Calu3 (cell line): ENCODE measurements at regions not wholly inside any gene's neighbourhood (a gene's known extent, or its start where the extent isn't known, plus 50 kb on each side); places are given as distances from the start of the nearest gene placed in this dataset.
"Not testable (repeated sequence)": the region's sequence is repeated elsewhere in the genome, so short reads cannot be mapped to it uniquely, and the experiment has no call there.

Source experiments
- BruUV-seq: library from RNA; stranded (reverse); fragments of 400-500 nt; replicated peaks from 2 replicates; lab custom pipeline; 2021; lab: Mats Ljungman, UMichigan
- CTCF ChIA-PET: fragments of 300-600 bp; sonication (Branson Sonifier 250); formaldehyde crosslinking; loops from one replicate; lab custom pipeline; 2022; ENCODE audit warnings: antibody characterized with exemption; lab: Charles Lee
- DNase-seq: peaks from one replicate; pipeline ENCODE4 v3.0.0; 2022
- H3K27ac Mint-ChIP-seq: one replicate; pipeline ENCODE4 v1.8.0; 2022; ENCODE audit warnings: mixed read lengths; ENCODE audit not compliant: unreplicated experiment
- H3K27me3 Mint-ChIP-seq: one replicate; pipeline ENCODE4 v1.8.0; 2022; ENCODE audit warnings: mixed read lengths; ENCODE audit not compliant: unreplicated experiment
- H3K36me3 Mint-ChIP-seq: one replicate; pipeline ENCODE4 v1.8.0; 2022; ENCODE audit warnings: mild to moderate bottlenecking, moderate library complexity, mixed read lengths; ENCODE audit not compliant: insufficient read depth, unreplicated experiment
- H3K4me1 Mint-ChIP-seq: one replicate; pipeline ENCODE4 v1.8.0; 2022; ENCODE audit warnings: mild to moderate bottlenecking, low read depth, mixed read lengths; ENCODE audit not compliant: unreplicated experiment
- H3K4me3 Mint-ChIP-seq: one replicate; pipeline ENCODE4 v1.8.0; 2022; ENCODE audit warnings: mild to moderate bottlenecking, low read depth, moderate library complexity, mixed read lengths; ENCODE audit not compliant: unreplicated experiment
- H3K9me3 Mint-ChIP-seq: one replicate; pipeline ENCODE4 v1.8.0; 2022; ENCODE audit warnings: low read depth, mixed read lengths; ENCODE audit not compliant: unreplicated experiment
- intact Hi-C: fragments of 100-400 bp; cut with micrococcal nuclease; formaldehyde crosslinking; loops from one replicate; pipeline ENCODE4 v1.10.0; 2022; ENCODE audit not compliant: unreplicated experiment
- TF ChIP-seq, protein P1 (sequence below): fragments of 200-600 bp; IDR thresholded peaks from one replicate; pipeline ENCODE4 v1.8.0; 2022; ENCODE audit warnings: antibody characterized with exemption; ENCODE audit not compliant: unreplicated experiment

DNA sequence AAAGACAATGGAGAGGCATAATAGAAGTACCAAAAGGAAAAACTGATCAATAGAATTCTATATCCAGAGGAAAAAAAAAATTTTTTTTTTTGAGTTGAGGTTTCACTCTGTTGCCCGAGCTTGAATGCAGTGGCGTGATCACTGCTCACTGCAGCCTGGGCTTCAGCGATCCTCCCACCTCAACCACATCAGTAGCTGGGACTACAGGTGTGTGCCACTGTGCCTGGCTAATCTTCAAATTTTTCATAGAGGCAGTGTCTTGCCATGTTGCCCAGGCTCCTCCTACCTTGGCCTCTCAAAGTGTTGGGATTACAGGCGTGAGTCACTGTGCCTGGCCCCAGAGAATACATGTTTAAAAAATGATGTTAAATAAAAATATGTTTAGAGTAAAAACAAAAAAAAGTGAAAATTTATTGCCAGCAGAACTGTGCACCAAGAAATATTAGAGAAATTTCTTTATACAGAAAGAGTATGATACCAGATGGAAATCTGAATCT is 154.3 kb upstream of the ZBTB20 start:
- TF ChIP-seq, protein P1, sequence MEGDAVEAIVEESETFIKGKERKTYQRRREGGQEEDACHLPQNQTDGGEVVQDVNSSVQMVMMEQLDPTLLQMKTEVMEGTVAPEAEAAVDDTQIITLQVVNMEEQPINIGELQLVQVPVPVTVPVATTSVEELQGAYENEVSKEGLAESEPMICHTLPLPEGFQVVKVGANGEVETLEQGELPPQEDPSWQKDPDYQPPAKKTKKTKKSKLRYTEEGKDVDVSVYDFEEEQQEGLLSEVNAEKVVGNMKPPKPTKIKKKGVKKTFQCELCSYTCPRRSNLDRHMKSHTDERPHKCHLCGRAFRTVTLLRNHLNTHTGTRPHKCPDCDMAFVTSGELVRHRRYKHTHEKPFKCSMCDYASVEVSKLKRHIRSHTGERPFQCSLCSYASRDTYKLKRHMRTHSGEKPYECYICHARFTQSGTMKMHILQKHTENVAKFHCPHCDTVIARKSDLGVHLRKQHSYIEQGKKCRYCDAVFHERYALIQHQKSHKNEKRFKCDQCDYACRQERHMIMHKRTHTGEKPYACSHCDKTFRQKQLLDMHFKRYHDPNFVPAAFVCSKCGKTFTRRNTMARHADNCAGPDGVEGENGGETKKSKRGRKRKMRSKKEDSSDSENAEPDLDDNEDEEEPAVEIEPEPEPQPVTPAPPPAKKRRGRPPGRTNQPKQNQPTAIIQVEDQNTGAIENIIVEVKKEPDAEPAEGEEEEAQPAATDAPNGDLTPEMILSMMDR = no peak
- CTCF ChIA-PET = no interaction called here
- no TSS peak for BruUV-seq

GRCh38 chr3:115317953-115318352 is 170.9 kb upstream of the ZBTB20 start:
- H3K27ac Mint-ChIP-seq, H3K36me3 Mint-ChIP-seq, H3K4me1 Mint-ChIP-seq, H3K4me3 Mint-ChIP-seq, H3K9me3 Mint-ChIP-seq, DNase-seq, intact Hi-C loops, BruUV-seq, CTCF ChIA-PET: not testable (repeated sequence)
- H3K27me3 Mint-ChIP-seq = peaks cover 32% of the 10 kb centered on the region

More for the DNA sequence above, 154.3 kb upstream of the ZBTB20 start:
- Mint-ChIP-seq H3K27ac (no peak overlapping the region), H3K36me3 (no peaks in the 10 kb centered on the region), H3K27me3 (no peaks in the 10 kb centered on the region), H3K9me3 (no peaks in the 10 kb centered on the region), H3K4me3 (no peak overlapping the region), H3K4me1 (no peaks in the 10 kb centered on the region)
- no peak for DNase-seq
- intact Hi-C loops = loop anchor here (5.0 kb wide), 1 partner anchor 39 kb away; no protein-coding TSS in a partner anchor

DNA sequence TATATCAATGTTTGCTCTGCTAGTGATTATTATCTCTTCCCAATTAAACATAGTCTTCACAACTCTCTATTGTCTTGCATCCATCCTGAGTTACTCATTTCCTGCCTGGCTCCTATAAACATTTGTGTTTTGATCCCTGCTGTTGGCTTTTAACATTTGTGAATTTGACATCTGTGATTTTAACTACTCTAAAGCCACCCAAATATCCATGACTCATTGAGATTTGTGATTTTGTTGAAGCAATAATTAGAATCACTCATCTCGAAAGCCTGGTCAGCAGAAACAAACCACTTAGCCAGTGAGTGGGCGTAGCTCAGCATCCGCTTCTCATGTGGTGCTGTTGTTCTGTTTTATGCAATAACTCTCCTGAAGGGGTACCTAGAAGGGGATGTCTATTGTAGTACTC is 174.3 kb upstream of the ZBTB20 start:
- CTCF ChIA-PET = interaction anchor here (0.6 kb wide), 1 partner anchor 121 kb away, joined by 3 read pairs; no protein-coding TSS in a partner anchor

DNA sequence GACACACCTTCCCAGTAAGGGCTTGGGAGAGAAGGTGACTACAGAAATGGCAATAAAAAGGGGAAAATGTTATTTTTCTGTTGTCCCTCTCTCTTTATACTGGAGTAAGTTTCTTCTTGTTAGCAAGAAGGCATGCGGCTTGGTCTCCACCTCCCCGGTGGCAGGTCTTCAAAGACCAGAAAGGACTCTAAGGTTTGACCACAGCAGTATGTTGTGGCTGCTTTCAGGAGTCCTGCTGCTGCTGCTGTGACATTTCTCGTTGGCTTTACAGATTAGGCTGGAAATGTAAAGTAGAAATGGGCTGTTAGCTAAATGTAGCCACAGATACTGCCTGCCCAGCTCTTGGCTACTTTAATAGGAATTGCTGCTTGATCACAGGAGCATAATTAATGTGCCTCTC is 175.8 kb upstream of the ZBTB20 start:
- Mint-ChIP-seq H3K4me3 (no peak overlapping the region), H3K4me1 (no peaks in the 10 kb centered on the region), H3K36me3 (no peaks in the 10 kb centered on the region), H3K9me3 (no peaks in the 10 kb centered on the region), H3K27me3 (peaks cover 37% of the 10 kb centered on the region), H3K27ac (no peak overlapping the region)
- TF ChIP-seq, protein P1 = no peak
- intact Hi-C loops = no loop called here
- CTCF ChIA-PET = no interaction called here
- BruUV-seq = no TSS peak
- DNase-seq = no peak

More for the DNA sequence above, 174.3 kb upstream of the ZBTB20 start:
- H3K27me3 Mint-ChIP-seq = peaks cover 48% of the 10 kb centered on the region
- H3K36me3 Mint-ChIP-seq = no peaks in the 10 kb centered on the region
- TF ChIP-seq, protein P1 = no peak
- H3K27ac Mint-ChIP-seq = no peak overlapping the region
- no peaks in the 10 kb centered on the region for H3K9me3 Mint-ChIP-seq
- H3K4me1 Mint-ChIP-seq = no peaks in the 10 kb centered on the region
- DNase-seq = no peak
- no TSS peak for BruUV-seq
- H3K4me3 Mint-ChIP-seq = no peak overlapping the region
- intact Hi-C loops = no loop called here

DNA sequence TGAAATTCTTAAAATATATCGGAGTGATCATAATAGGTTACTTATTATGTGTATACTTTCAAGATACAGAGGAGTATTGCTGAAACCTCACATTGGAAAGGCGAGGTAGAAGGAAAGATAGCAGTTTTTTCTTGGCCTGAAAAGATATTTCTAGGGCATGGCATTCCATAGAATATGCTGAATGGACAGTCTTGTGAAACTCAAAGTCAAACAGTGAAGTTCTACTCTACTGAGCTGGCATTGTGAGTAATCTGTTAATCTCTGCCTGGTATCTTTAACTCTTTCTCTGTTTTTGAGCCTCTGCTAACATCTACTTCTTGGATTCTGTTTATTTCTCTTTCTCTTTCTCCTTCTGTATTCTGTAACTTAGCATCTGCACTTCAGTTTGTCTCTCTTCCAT is 176.3 kb upstream of the ZBTB20 start:
- no TSS peak for BruUV-seq
- Mint-ChIP-seq H3K9me3 (no peaks in the 10 kb centered on the region), H3K36me3 (no peaks in the 10 kb centered on the region), H3K27ac (no peak overlapping the region), H3K4me3 (no peak overlapping the region), H3K27me3 (peaks cover 37% of the 10 kb centered on the region), H3K4me1 (no peaks in the 10 kb centered on the region)
- intact Hi-C loops = no loop called here
- TF ChIP-seq, protein P1 = no peak
- DNase-seq = no peak
- CTCF ChIA-PET = no interaction called here
